Mesenchymal stem cell (in vitro differentiated cells and primary cell): ENCODE measurements at regions not wholly inside any gene's neighbourhood (a gene's known extent, or its start where the extent isn't known, plus 50 kb on each side); places are given as distances from the start of the nearest gene placed in this dataset.

Experiments used
- DNase-seq: peaks from one replicate; pipeline ENCODE4 v3.0.0-alpha.2; 2013
- H2AFZ ChIP-seq: one replicate; pipeline ENCODE4 v1.6.1; 2013; ENCODE audit warnings: low read depth, mild to moderate bottlenecking, control low read depth, inconsistent platforms, low read length, moderate library complexity
- H2AK5ac ChIP-seq: 2 replicates; pipeline ENCODE4 v1.6.1; 2013; ENCODE audit warnings: low read length, moderate library complexity, mild to moderate bottlenecking, inconsistent platforms; ENCODE audit not compliant: severe bottlenecking
- H2BK120ac ChIP-seq: one replicate; pipeline ENCODE4 v1.6.1; 2013; ENCODE audit warnings: low read depth, mild to moderate bottlenecking, inconsistent platforms, low read length, moderate library complexity
- H2BK12ac ChIP-seq, 2 experiments: one replicate each; pipeline ENCODE4 v1.6.1; 2013; ENCODE audit warnings: inconsistent platforms in 2 of 2, low read length in 2 of 2, mild to moderate bottlenecking in 2 of 2, moderate library complexity in 2 of 2, control low read depth in 1 of 2
- H2BK15ac ChIP-seq: one replicate; pipeline ENCODE4 v1.6.1; 2013; ENCODE audit warnings: mild to moderate bottlenecking, low read depth, inconsistent platforms; ENCODE audit not compliant: poor library complexity, severe bottlenecking
- H2BK5ac ChIP-seq: 2 replicates; pipeline ENCODE4 v1.6.1; 2013; ENCODE audit warnings: low read depth, mild to moderate bottlenecking, low read length, control low read depth, inconsistent platforms; ENCODE audit not compliant: poor library complexity, severe bottlenecking
- H3K14ac ChIP-seq, 2 experiments: one replicate each; pipeline ENCODE4 v1.6.1; 2013; ENCODE audit warnings: inconsistent platforms in 2 of 2, low read length in 2 of 2, control low read depth in 1 of 2, mild to moderate bottlenecking in 1 of 2, moderate library complexity in 1 of 2
- H3K18ac ChIP-seq, 2 experiments: one replicate each; pipeline ENCODE4 v1.6.1; 2013; ENCODE audit warnings: inconsistent platforms in 2 of 2, low read length in 2 of 2, control low read depth in 1 of 2, low read depth in 1 of 2, mild to moderate bottlenecking in 1 of 2
- H3K23ac ChIP-seq, 2 experiments: one replicate each; pipeline ENCODE4 v1.6.1; 2013; ENCODE audit warnings: inconsistent platforms in 2 of 2, low read length in 2 of 2, mild to moderate bottlenecking in 2 of 2, moderate library complexity in 2 of 2, control low read depth in 1 of 2
- H3K27ac ChIP-seq: 2 replicates; pipeline ENCODE4 v1.5.1; 2013; ENCODE audit warnings: mild to moderate bottlenecking, moderate library complexity, low read length, control low read depth, inconsistent platforms; ENCODE audit not compliant: poor library complexity, severe bottlenecking
- H3K27me3 ChIP-seq, 2 experiments: 2 replicates each; pipeline versions ENCODE4 v1.6.1 to v1.7.0; 2013; ENCODE audit warnings: low read length in 2 of 2, mild to moderate bottlenecking in 2 of 2, moderate library complexity in 2 of 2, control low read depth in 1 of 2, inconsistent platforms in 1 of 2; ENCODE audit not compliant: control insufficient read depth in 1 of 2, insufficient read depth in 1 of 2
- H3K36me3 ChIP-seq, 2 experiments: 2 replicates each; pipeline versions ENCODE4 v1.6.1 to v1.7.0; 2013; ENCODE audit warnings: low read length in 2 of 2, control low read depth in 1 of 2, inconsistent platforms in 1 of 2, low read depth in 1 of 2, mild to moderate bottlenecking in 1 of 2; ENCODE audit not compliant: insufficient read depth in 2 of 2, control insufficient read depth in 1 of 2
- H3K4ac ChIP-seq, 2 experiments: one replicate each; pipeline ENCODE4 v1.6.1; 2013; ENCODE audit warnings: inconsistent platforms in 2 of 2, low read length in 2 of 2, mild to moderate bottlenecking in 2 of 2, moderate library complexity in 2 of 2, control low read depth in 1 of 2, low read depth in 1 of 2
- H3K4me1 ChIP-seq: 2 replicates; pipeline ENCODE4 v1.6.1; 2013; ENCODE audit warnings: low read depth, low read length, control low read depth; ENCODE audit not compliant: control insufficient read depth, insufficient read depth
- H3K4me2 ChIP-seq: 2 replicates; pipeline ENCODE4 v1.6.1; 2013; ENCODE audit warnings: low read length, mild to moderate bottlenecking, inconsistent platforms; ENCODE audit not compliant: poor library complexity, severe bottlenecking
- H3K4me3 ChIP-seq, 2 experiments: 2 replicates each; pipeline versions ENCODE4 v1.5.1 to v1.7.0; 2013; ENCODE audit warnings: low read length in 2 of 2, mild to moderate bottlenecking in 2 of 2, control low read depth in 1 of 2, low read depth in 1 of 2; ENCODE audit not compliant: insufficient read depth in 1 of 2
- H3K79me1 ChIP-seq: replicated peaks from 2 replicates; pipeline ENCODE4 v1.6.1; 2013; ENCODE audit warnings: mild to moderate bottlenecking, control low read depth, low read length, inconsistent platforms; ENCODE audit not compliant: poor library complexity, severe bottlenecking
- H3K9ac ChIP-seq: 2 replicates; pipeline ENCODE4 v1.7.0; 2013; ENCODE audit warnings: mild to moderate bottlenecking, low read length, moderate library complexity
- H3K9me3 ChIP-seq: 2 replicates; pipeline ENCODE4 v1.7.0; 2013; ENCODE audit warnings: mild to moderate bottlenecking, low read length; ENCODE audit not compliant: control insufficient read depth
- H4K8ac ChIP-seq: one replicate; pipeline ENCODE4 v1.6.1; 2013; ENCODE audit warnings: inconsistent platforms, mild to moderate bottlenecking, low read length, moderate library complexity
- H4K91ac ChIP-seq: one replicate; pipeline ENCODE4 v1.6.1; 2013; ENCODE audit warnings: mild to moderate bottlenecking, low read length, inconsistent platforms
- WGBS: methylation state at CpG from one replicate; pipeline ENCODE4 v1.1.7; 2013; ENCODE audit warnings: mixed read lengths; 5-methylcytosine and 5-hydroxymethylcytosine counted together

GRCh38 chr4:123840197-123840596 is 443.6 kb downstream of the SPRY1 start:
- Histone ChIP-seq H4K8ac (no peak overlapping the region), H2BK120ac (no peak overlapping the region)

DNA sequence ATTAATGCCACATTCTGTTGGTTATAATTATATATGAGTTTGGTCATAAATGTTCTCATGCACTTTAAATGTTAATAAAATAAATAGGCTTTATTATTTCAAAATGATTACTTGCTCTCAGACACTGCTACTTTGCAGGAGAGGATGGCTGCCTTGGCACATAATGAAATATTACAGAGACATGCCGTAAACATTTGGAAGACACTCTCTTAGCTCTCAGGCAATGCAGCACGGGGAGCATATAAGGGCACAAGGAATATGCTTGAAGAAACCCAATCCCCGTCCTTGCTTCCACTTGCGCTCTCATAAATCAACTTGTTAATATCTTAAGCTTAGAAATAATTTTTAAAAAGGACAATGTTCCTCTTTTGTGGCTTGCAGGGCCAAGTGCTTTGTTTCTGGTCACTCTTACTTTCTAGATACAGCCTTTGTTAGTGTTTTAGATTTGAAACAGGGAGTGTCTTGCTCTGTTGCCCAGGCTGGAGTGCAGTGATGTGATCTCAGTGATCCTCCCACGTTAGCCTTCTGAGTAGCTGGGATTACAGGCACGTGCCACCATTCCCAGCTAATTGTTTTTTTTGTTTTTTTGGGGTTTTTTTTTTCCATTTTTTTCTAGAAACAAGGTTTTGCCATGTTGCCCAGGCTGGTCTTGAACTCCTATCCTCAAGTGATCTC is 445.0 kb downstream of the SPRY1 start:
- peak overlapping the region; percentile 31 to 37 for H3K18ac ChIP-seq
- H3K4ac ChIP-seq, result no peak overlapping the region
- no peaks in the 10 kb centered on the region for H3K9me3 ChIP-seq
- H3K4me2 ChIP-seq, result no peak overlapping the region
- H2AFZ ChIP-seq, result no peak overlapping the region
- no peaks in the 10 kb centered on the region for H3K27me3 ChIP-seq
- no peak overlapping the region for H3K4me3 ChIP-seq
- H3K23ac ChIP-seq, result no peak overlapping the region
- no peak overlapping the region for H4K91ac ChIP-seq
- no peak overlapping the region for H3K9ac ChIP-seq
- no peak overlapping the region for H2BK5ac ChIP-seq
- H3K79me1 ChIP-seq, result no peaks in the 10 kb centered on the region
- peak; percentile 45 for DNase-seq
- WGBS, result 62% methylated on average over 3 of the region's 6 CpGs
- H3K14ac ChIP-seq, result no peak overlapping the region
- no peak overlapping the region for H2BK12ac ChIP-seq
- H2BK120ac ChIP-seq, result peak overlapping the region; percentile 23
- H4K8ac ChIP-seq, result no peak overlapping the region
- no peak overlapping the region for H2BK15ac ChIP-seq
- H3K27ac ChIP-seq, result no peak overlapping the region
- H3K4me1 ChIP-seq, result no peaks in the 10 kb centered on the region
- no peaks in the 10 kb centered on the region for H3K36me3 ChIP-seq
- H2AK5ac ChIP-seq, result no peak overlapping the region

More at GRCh38 chr4:123840197-123840596, 443.6 kb downstream of the SPRY1 start:
- Histone ChIP-seq H3K4ac (no peak overlapping the region), H3K9ac (no peak overlapping the region), H3K27ac (no peak overlapping the region), H3K18ac (no peak overlapping the region), H2AK5ac (no peak overlapping the region), H3K23ac (no peak overlapping the region), H3K4me2 (no peak overlapping the region), H2BK15ac (no peak overlapping the region), H2BK12ac (no peak overlapping the region), H3K14ac (no peak overlapping the region), H3K36me3 (no peaks in the 10 kb centered on the region), H4K91ac (no peak overlapping the region), H3K4me3 (no peak overlapping the region), H2AFZ (no peak overlapping the region), H3K9me3 (no peaks in the 10 kb centered on the region), H3K27me3 (no peaks in the 10 kb centered on the region), H3K4me1 (no peaks in the 10 kb centered on the region), H3K79me1 (no peaks in the 10 kb centered on the region), H2BK5ac (no peak overlapping the region)
- DNase-seq, result no peak

GRCh38 chr4:123843137-123843536 is 446.5 kb downstream of the SPRY1 start:
- DNase-seq, result no peak
- Histone ChIP-seq H2AFZ (no peak overlapping the region), H3K4me2 (no peak overlapping the region), H3K18ac (no peak overlapping the region), H2BK5ac (no peak overlapping the region), H4K8ac (no peak overlapping the region), H3K9ac (no peak overlapping the region), H2BK15ac (no peak overlapping the region), H3K36me3 (no peaks in the 10 kb centered on the region), H2BK12ac (no peak overlapping the region), H3K14ac (no peak overlapping the region), H2BK120ac (no peak overlapping the region), H3K27ac (no peak overlapping the region), H2AK5ac (no peak overlapping the region), H3K4ac (no peak overlapping the region), H3K4me3 (no peak overlapping the region), H3K79me1 (no peaks in the 10 kb centered on the region), H4K91ac (no peak overlapping the region), H3K9me3 (no peaks in the 10 kb centered on the region), H3K4me1 (no peaks in the 10 kb centered on the region), H3K27me3 (no peaks in the 10 kb centered on the region), H3K23ac (no peak overlapping the region)
- WGBS, result 98% methylated on average over 1 of the region's 1 CpG

DNA sequence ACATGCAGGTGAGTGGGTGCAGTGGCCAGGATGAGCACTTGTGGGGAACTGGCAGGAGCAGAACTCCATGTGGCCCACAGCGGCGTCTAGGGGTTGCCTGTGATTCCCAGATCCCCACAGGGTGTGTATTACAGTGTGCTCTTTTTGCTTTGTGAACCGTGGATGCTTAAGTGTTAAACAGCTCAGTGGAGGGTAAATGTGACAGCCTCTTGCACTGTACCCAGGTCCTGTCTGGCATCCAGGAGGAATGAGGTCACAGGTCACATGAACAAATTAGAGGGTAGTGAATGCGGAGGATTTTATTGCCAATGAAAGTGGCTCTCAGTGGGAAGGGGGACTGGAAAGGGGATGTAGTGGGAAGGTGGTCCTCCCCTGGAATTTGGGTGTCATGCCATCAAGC is 447.8 kb downstream of the SPRY1 start:
- Histone ChIP-seq H2AFZ (no peak overlapping the region), H4K8ac (peak overlapping the region; percentile 27), H3K79me1 (no peaks in the 10 kb centered on the region), H3K4me2 (no peak overlapping the region), H2BK120ac (peak overlapping the region; percentile 55), H4K91ac (peak overlapping the region; percentile 64), H3K27ac (no peak overlapping the region), H2BK15ac (peak overlapping the region; percentile 60), H2BK12ac (peak overlapping the region; percentile 61 to 72), H2AK5ac (no peak overlapping the region), H2BK5ac (no peak overlapping the region), H3K18ac (peak overlapping the region; percentile 59 to 81), H3K36me3 (no peaks in the 10 kb centered on the region), H3K9ac (no peak overlapping the region), H3K14ac (no peak overlapping the region), H3K27me3 (no peaks in the 10 kb centered on the region), H3K23ac (no peak overlapping the region), H3K9me3 (no peaks in the 10 kb centered on the region), H3K4me1 (no peaks in the 10 kb centered on the region), H3K4ac (peak overlapping the region; percentile 30 to 47), H3K4me3 (no peak overlapping the region)
- DNase-seq, result no peak
- WGBS, result 96% methylated on average over 4 of the region's 4 CpGs
